BLaER1 (cell line): ENCODE measurements at regions not wholly inside any gene's neighbourhood (a gene's known extent, or its start where the extent isn't known, plus 50 kb on each side); places are given as distances from the start of the nearest gene placed in this dataset.

Experiments used
- H3K27ac ChIP-seq: shearing (Covaris generic); formaldehyde crosslinking; 2 replicates; pipeline ENCODE4 v1.8.1; 2022
- H3K27me3 ChIP-seq: shearing (Covaris generic); formaldehyde crosslinking; 2 replicates; pipeline ENCODE4 v1.8.1; 2022
- H3K36me3 ChIP-seq: shearing (Covaris generic); formaldehyde crosslinking; 2 replicates; pipeline ENCODE4 v1.8.1; 2022
- H3K4me1 ChIP-seq: shearing (Covaris generic); formaldehyde crosslinking; 2 replicates; pipeline ENCODE4 v1.8.1; 2022
- H3K4me2 ChIP-seq: shearing (Covaris generic); formaldehyde crosslinking; 2 replicates; pipeline ENCODE4 v1.8.1; 2022
- H3K4me3 ChIP-seq: shearing (Covaris generic); formaldehyde crosslinking; 2 replicates; pipeline ENCODE4 v1.8.1; 2022
- H3K9ac ChIP-seq: shearing (Covaris generic); formaldehyde crosslinking; 2 replicates; pipeline ENCODE4 v1.8.1; 2022
- H3K9me3 ChIP-seq: shearing (Covaris generic); formaldehyde crosslinking; 2 replicates; pipeline ENCODE4 v1.8.1; 2022
- H4K20me1 ChIP-seq: shearing (Covaris generic); formaldehyde crosslinking; 2 replicates; pipeline ENCODE4 v1.8.1; 2022
- Cebpa-rat ChIP-seq: shearing (Covaris generic); IDR thresholded peaks from 2 replicates; pipeline ENCODE4 v1.8.1; 2022

DNA sequence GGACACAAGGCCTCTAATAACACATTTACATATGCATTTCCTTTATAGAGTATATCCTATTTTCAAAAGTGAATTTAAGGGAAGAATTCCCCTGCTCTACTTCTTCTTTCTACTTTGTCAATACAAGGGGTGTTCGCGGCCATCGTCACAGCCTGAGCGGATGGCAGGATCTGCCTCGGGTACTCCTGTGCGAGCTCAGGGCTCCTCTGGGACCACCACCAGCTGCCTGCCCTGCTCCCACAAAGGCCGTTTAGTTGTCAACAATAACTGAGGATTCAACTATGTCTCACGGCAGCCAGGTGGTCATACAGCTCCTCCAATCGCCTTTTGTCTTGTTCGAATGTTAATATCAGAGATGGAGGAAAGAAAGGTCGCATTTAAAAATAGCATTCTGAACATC lies 228.2 kb upstream of the TENM3 start:
- TF ChIP-seq Cebpa-rat: no peak
- H3K36me3 ChIP-seq: no peaks in the 10 kb centered on the region
- no peak overlapping the region for H3K4me2 ChIP-seq
- H3K27ac ChIP-seq: no peak overlapping the region
- H3K9ac ChIP-seq: no peak overlapping the region
- no peaks in the 10 kb centered on the region for H3K27me3 ChIP-seq
- H3K4me3 ChIP-seq: no peak overlapping the region
- H3K4me1 ChIP-seq: no peaks in the 10 kb centered on the region
- no peaks in the 10 kb centered on the region for H4K20me1 ChIP-seq
- no peaks in the 10 kb centered on the region for H3K9me3 ChIP-seq

DNA sequence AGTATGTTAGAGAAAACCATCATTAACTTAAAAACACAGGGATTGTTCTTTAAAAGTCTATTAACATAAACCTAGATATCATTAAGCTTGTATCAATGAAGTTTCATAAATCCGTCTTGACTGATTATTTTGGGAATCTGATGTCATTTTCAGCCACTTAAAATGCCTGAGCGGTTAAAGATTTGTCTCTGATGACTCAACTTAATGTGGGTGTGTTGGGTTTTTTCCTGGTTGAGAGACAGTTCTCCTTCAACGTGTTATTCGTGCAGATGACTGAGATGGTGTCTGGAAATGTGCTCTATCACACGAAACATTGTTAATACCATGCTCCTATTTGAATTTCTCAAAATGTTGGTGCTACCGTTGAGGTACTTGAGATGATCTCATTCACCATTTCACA lies 227.3 kb upstream of the TENM3 start:
- H3K9ac ChIP-seq: no peak overlapping the region
- H3K4me2 ChIP-seq: no peak overlapping the region
- no peaks in the 10 kb centered on the region for H4K20me1 ChIP-seq
- H3K27me3 ChIP-seq: no peaks in the 10 kb centered on the region
- H3K27ac ChIP-seq: no peak overlapping the region
- H3K4me3 ChIP-seq: no peak overlapping the region
- H3K36me3 ChIP-seq: no peaks in the 10 kb centered on the region
- H3K4me1 ChIP-seq: no peaks in the 10 kb centered on the region
- no peak for TF ChIP-seq Cebpa-rat
- no peaks in the 10 kb centered on the region for H3K9me3 ChIP-seq

DNA sequence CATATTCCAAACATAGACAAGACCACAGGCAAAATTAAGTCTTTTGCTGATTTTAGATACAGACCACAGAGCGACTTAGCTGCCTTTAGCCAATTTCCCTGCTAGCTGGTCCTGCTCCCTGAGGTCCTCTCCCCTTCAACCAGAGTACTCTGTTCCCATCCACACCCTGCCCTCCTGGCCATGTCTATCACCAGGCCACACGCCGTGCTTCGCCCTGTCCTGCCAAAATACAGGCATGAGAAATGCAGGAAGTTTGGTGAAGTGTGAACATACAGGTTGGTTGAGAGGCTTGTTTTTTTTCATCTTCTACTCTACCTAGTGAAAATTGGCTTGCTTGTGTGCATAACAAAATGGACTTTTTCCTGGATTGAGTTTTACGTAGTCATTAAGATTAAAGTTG lies 226.2 kb upstream of the TENM3 start:
- no peak for TF ChIP-seq Cebpa-rat

DNA sequence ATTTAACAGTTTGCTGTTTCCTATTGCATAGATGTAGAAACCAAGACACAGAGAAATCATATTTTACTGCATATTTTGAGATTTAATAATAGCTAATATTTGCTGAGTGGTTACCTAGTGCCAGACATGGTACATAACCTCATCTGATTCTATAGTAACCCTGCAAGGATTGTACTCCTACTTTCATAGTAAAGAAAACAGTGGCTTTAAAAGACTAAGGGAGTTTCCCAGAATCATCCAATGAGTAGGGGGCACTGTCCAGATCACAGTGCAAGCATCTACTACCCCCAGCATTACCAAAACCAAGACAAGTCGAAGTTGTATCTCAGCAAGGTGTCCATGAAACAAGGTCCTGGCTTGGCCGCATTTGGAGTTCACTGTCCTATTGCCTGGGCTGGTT lies 224.5 kb upstream of the TENM3 start:
- no peaks in the 10 kb centered on the region for H3K27me3 ChIP-seq
- no peaks in the 10 kb centered on the region for H3K9me3 ChIP-seq
- H3K4me2 ChIP-seq: no peak overlapping the region
- no peak for TF ChIP-seq Cebpa-rat
- no peak overlapping the region for H3K4me3 ChIP-seq
- H3K9ac ChIP-seq: no peak overlapping the region
- no peak overlapping the region for H3K27ac ChIP-seq
- no peaks in the 10 kb centered on the region for H3K36me3 ChIP-seq
- H3K4me1 ChIP-seq: no peaks in the 10 kb centered on the region
- no peaks in the 10 kb centered on the region for H4K20me1 ChIP-seq

More for the DNA sequence above, 226.2 kb upstream of the TENM3 start:
- Histone ChIP-seq H3K4me1 (no peaks in the 10 kb centered on the region), H3K36me3 (no peaks in the 10 kb centered on the region), H3K9me3 (no peaks in the 10 kb centered on the region), H3K27me3 (no peaks in the 10 kb centered on the region), H3K9ac (no peak overlapping the region), H4K20me1 (no peaks in the 10 kb centered on the region), H3K4me2 (no peak overlapping the region), H3K27ac (no peak overlapping the region), H3K4me3 (no peak overlapping the region)

DNA sequence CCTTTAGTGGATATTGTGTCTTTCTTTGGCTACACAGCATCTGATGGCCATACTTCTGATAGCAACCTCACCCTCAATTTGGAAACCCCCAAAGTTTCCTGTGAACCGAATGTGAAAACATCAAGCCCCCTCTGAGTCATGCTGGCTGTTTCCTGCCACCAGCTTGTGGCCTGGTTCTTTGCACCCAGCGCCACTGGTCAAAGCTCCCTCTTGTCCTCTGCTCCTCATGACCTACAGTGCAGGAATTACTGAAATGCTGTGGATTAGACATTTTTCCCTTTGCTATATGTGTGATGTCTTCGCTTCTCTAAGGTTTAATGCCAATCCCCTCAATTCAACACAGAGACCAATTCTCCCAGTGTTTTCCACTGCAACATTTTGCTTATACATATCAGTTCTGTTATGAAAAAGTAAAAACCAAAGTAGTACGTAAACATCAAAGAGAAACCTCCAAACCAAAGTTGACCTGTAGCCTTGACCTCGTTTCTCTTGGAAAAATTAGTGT lies 224.0 kb upstream of the TENM3 start:
- Histone ChIP-seq H3K4me2 (no peak overlapping the region), H4K20me1 (no peaks in the 10 kb centered on the region)

DNA sequence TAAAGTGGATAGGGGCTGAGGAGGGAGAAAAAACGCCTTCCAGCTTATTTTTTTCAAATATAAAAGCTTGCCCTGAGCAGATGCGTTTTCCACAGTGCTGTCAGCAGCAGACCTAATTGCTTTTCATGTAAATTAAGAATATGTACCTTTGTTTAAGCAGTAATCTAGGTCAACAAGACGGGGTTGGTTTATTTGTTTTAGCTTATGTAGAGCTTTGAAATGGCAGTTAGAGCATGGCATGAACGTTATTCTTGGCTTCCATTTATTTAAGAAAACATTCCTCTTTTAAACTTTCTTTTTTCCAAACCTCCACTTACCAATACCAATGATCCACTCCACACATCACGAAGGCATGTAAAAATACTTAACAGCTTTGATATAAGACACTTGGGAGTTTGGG lies 220.3 kb upstream of the TENM3 start:
- Histone ChIP-seq H3K9ac (no peak overlapping the region), H4K20me1 (no peaks in the 10 kb centered on the region), H3K27me3 (no peaks in the 10 kb centered on the region), H3K36me3 (no peaks in the 10 kb centered on the region), H3K27ac (no peak overlapping the region), H3K4me1 (no peaks in the 10 kb centered on the region), H3K4me3 (no peak overlapping the region), H3K4me2 (no peak overlapping the region), H3K9me3 (peaks cover 11% of the 10 kb centered on the region; the same call in 1 of the 2 replicates)
- no peak for TF ChIP-seq Cebpa-rat

More for the DNA sequence above, 224.0 kb upstream of the TENM3 start:
- no peaks in the 10 kb centered on the region for H3K36me3 ChIP-seq
- no peak overlapping the region for H3K9ac ChIP-seq
- no peak for TF ChIP-seq Cebpa-rat
- no peak overlapping the region for H3K27ac ChIP-seq
- no peaks in the 10 kb centered on the region for H3K4me1 ChIP-seq
- no peaks in the 10 kb centered on the region for H3K27me3 ChIP-seq
- H3K9me3 ChIP-seq: no peaks in the 10 kb centered on the region
- no peak overlapping the region for H3K4me3 ChIP-seq

DNA sequence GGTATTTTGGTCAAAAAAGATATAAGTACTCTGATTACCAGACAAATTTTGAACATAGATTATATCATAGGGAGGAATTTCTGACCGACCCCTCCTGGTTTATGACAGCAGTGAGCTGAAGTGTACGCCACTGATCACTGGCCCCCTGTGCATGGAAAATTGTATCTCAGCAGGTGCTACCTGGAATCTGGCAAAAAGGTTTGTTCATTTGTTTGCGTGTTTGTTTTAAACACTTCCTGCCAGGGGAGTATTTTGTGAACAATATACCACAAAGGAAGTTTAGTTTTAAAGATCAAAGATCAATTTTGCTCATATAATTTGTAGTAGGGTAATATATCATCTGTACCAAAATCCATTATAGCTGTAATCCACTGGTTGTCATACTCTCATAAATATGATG lies 219.7 kb upstream of the TENM3 start:
- Histone ChIP-seq H3K4me2 (no peak overlapping the region), H3K9me3 (peaks cover 11% of the 10 kb centered on the region; the same call in 1 of the 2 replicates), H3K9ac (no peak overlapping the region), H3K27ac (no peak overlapping the region), H3K4me1 (no peaks in the 10 kb centered on the region), H3K4me3 (no peak overlapping the region), H3K36me3 (no peaks in the 10 kb centered on the region), H3K27me3 (no peaks in the 10 kb centered on the region), H4K20me1 (no peaks in the 10 kb centered on the region)
- no peak for TF ChIP-seq Cebpa-rat

DNA sequence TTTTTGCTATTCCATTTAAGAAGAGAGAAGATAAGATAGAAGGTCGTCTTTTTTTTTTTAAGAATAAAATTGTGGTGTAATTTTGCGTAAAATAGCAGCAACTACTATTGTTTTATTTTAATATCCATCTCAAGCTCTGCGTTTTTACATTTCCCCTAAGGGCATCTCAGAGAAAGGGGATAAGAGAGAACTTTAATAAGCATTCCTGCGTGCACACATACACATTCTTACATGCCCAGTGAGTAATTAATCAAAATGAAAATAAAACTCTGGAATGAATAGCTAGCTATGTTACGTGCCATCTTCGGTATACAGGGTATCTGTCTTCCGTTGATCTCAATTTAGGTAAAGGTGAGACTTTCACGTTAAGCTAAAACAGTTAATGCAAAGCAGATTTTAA lies 200.3 kb upstream of the TENM3 start:
- no peak for TF ChIP-seq Cebpa-rat
- Histone ChIP-seq H3K36me3 (no peaks in the 10 kb centered on the region), H3K4me3 (no peak overlapping the region), H3K4me1 (no peaks in the 10 kb centered on the region), H3K27me3 (no peaks in the 10 kb centered on the region), H3K27ac (no peak overlapping the region), H3K9me3 (no peaks in the 10 kb centered on the region), H3K9ac (no peak overlapping the region), H4K20me1 (no peaks in the 10 kb centered on the region), H3K4me2 (no peak overlapping the region)

DNA sequence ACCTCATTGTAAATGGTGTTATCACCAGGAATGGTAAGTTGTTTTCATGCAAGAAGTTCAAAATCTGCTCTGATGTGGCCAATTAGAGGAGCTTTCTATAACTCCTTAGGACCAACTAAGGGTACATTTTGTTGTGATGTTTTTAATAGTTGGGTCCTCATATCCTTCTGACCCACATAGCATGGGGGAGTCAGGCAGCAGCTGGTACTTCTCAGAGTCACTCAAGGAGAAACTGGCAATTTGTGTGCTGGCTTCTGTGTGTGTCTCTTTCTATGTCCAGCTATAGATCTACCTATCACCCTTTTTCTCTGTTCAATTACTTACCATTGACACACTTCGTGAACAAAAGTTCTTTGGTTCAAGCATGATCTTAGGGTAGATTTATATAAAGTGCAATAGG lies 194.3 kb upstream of the TENM3 start:
- H3K4me3 ChIP-seq: no peak overlapping the region
- H4K20me1 ChIP-seq: no peaks in the 10 kb centered on the region
- no peak overlapping the region for H3K4me2 ChIP-seq
- TF ChIP-seq Cebpa-rat: no peak
- no peaks in the 10 kb centered on the region for H3K27me3 ChIP-seq
- no peak overlapping the region for H3K9ac ChIP-seq
- H3K36me3 ChIP-seq: no peaks in the 10 kb centered on the region
- H3K4me1 ChIP-seq: no peaks in the 10 kb centered on the region
- no peaks in the 10 kb centered on the region for H3K9me3 ChIP-seq
- no peak overlapping the region for H3K27ac ChIP-seq

DNA sequence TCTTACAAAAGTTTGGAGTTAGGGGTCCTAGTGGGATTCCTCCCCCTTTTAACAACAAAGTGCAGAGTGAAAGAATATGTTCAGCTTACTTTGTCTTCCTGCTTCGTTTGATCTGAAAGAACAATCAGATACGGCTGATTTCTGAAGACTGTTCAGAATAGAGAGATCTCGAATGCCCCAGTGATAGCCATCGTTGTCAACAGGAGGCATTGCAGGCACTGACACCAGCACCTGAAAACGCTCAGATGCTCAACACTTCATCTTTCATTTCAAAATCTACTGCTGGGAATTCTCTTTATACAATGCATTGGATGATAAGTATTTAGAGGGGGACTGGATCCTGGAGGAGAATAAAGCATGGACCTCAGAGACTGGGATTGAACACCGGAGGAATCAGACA lies 186.3 kb upstream of the TENM3 start:
- no peak overlapping the region for H3K4me2 ChIP-seq
- no peaks in the 10 kb centered on the region for H3K36me3 ChIP-seq
- H4K20me1 ChIP-seq: no peaks in the 10 kb centered on the region
- TF ChIP-seq Cebpa-rat: no peak
- no peak overlapping the region for H3K27ac ChIP-seq
- no peaks in the 10 kb centered on the region for H3K27me3 ChIP-seq
- no peak overlapping the region for H3K4me3 ChIP-seq
- H3K9me3 ChIP-seq: no peaks in the 10 kb centered on the region
- H3K9ac ChIP-seq: no peak overlapping the region
- no peaks in the 10 kb centered on the region for H3K4me1 ChIP-seq

DNA sequence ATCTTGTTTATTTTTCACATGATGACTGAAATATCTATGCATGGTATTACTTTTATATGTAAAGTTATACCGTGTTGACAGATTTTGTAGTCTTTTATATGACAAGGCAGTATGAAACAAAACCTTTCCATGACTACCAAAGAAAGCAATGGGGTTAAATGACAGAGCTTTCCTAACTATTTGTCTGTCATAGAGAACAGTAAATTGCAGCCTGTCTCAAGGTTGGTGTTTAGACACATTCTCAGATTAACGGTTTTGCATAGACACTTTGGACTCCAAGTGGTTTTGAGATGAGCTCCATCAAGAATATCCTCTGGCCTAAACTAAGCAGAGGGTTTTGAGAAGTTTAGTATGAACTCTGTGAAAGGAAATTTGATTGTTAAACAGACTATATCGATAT lies 180.7 kb upstream of the TENM3 start:
- Histone ChIP-seq H3K9me3 (no peaks in the 10 kb centered on the region), H4K20me1 (no peaks in the 10 kb centered on the region), H3K27me3 (no peaks in the 10 kb centered on the region), H3K27ac (no peak overlapping the region), H3K4me1 (no peaks in the 10 kb centered on the region), H3K36me3 (no peaks in the 10 kb centered on the region), H3K9ac (no peak overlapping the region), H3K4me2 (no peak overlapping the region), H3K4me3 (no peak overlapping the region)
- TF ChIP-seq Cebpa-rat: no peak
